PC-9 (cell line): ENCODE measurements at regions not wholly inside any gene's neighbourhood (a gene's known extent, or its start where the extent isn't known, plus 50 kb on each side); places are given as distances from the start of the nearest gene placed in this dataset.

Source experiments
- BruUV-seq: library from RNA; stranded (reverse); fragments of 400-500 nt; replicated peaks from 2 replicates; lab custom pipeline; 2021; lab: Mats Ljungman, UMichigan
- CTCF ChIA-PET: fragments of 300-600 bp; sonication (Branson Sonifier 250); formaldehyde crosslinking; loops from one replicate; lab custom pipeline; 2022; ENCODE audit warnings: antibody characterized with exemption; lab: Charles Lee
- POLR2A ChIA-PET: fragments of 300-600 bp; sonication (Branson Sonifier 250); formaldehyde crosslinking; loops from one replicate; lab custom pipeline; 2022; ENCODE audit warnings: antibody characterized with exemption; ENCODE audit not compliant: unreplicated experiment; lab: Charles Lee
- DNase-seq, 2 experiments: peaks; one replicate each; pipeline versions ENCODE4 v3.0.0 to v3.0.0-alpha.2; 2015 to 2022; ENCODE audit warnings: mixed read lengths in 1 of 2
- H2AFZ ChIP-seq: fragments of 200-600 bp; sonication (generic); 2 replicates; pipeline ENCODE4 v1.8.1; 2017; ENCODE audit warnings: antibody characterized with exemption
- H3F3A ChIP-seq: fragments of 200-600 bp; sonication (generic); 2 replicates; pipeline ENCODE4 v1.8.1; 2017; ENCODE audit warnings: antibody characterized with exemption, mild to moderate bottlenecking, low read depth; ENCODE audit not compliant: insufficient read depth
- H3K27ac ChIP-seq: fragments of 200-600 bp; sonication (generic); 2 replicates; pipeline ENCODE4 v1.6.1; 2016; ENCODE audit warnings: mixed run types
- H3K27me3 ChIP-seq: fragments of 200-600 bp; sonication (generic); 2 replicates; pipeline ENCODE4 v1.6.1; 2016; ENCODE audit warnings: low read depth, mixed run types; ENCODE audit not compliant: insufficient read depth
- H3K36me3 ChIP-seq: fragments of 200-600 bp; sonication (generic); 2 replicates; pipeline ENCODE4 v1.6.1; 2016; ENCODE audit warnings: low read depth, mixed run types
- H3K4me1 ChIP-seq: fragments of 200-600 bp; sonication (generic); replicated peaks from 2 replicates; pipeline ENCODE4 v1.6.1; 2016; ENCODE audit warnings: mixed run types; ENCODE audit not compliant: insufficient read depth
- H3K4me2 ChIP-seq: fragments of 200-600 bp; sonication (generic); 2 replicates; pipeline ENCODE4 v1.6.1; 2017; ENCODE audit warnings: mixed run types
- H3K4me3 ChIP-seq: fragments of 200-600 bp; sonication (generic); 2 replicates; pipeline ENCODE4 v1.6.1; 2016; ENCODE audit warnings: mixed run types
- H3K79me2 ChIP-seq: fragments of 200-600 bp; sonication (generic); 2 replicates; pipeline ENCODE4 v1.6.1; 2017; ENCODE audit warnings: low read depth, mixed run types
- H3K9me2 ChIP-seq: fragments of 200-600 bp; sonication (generic); 2 replicates; pipeline ENCODE4 v1.8.1; 2017; ENCODE audit warnings: mild to moderate bottlenecking; ENCODE audit not compliant: insufficient read depth
- H3K9me3 ChIP-seq: fragments of 200-600 bp; sonication (generic); 2 replicates; pipeline ENCODE4 v1.8.1; 2016; ENCODE audit warnings: low read depth; ENCODE audit not compliant: insufficient read depth
- H4K20me1 ChIP-seq: fragments of 200-600 bp; sonication (generic); 2 replicates; pipeline ENCODE4 v1.8.1; 2017; ENCODE audit not compliant: insufficient read depth
- CTCF ChIP-seq: fragments of 200-600 bp; sonication (generic); conservative IDR thresholded peaks from 2 replicates; pipeline ENCODE4 v1.6.1; 2017; ENCODE audit warnings: mixed run types, antibody characterized with exemption, mild to moderate bottlenecking, moderate library complexity
- EZH2 ChIP-seq: fragments of 200-600 bp; sonication (generic); IDR thresholded peaks from 2 replicates; pipeline ENCODE4 v1.8.0; 2017; ENCODE audit warnings: antibody characterized with exemption, low read depth
- intact Hi-C: fragments of 100-400 bp; cut with micrococcal nuclease; formaldehyde crosslinking; loops from one replicate; pipeline ENCODE4 v1.10.0; 2022; ENCODE audit not compliant: unreplicated experiment

GRCh38 chr1:81702079-81702715 lies 98.5 kb upstream of the ADGRL2 start:
- peak overlapping the region; percentile 84 for H3K4me2 ChIP-seq
- H3F3A ChIP-seq, result peaks cover 43% of the 10 kb centered on the region
- H3K9me2 ChIP-seq, result no peaks in the 10 kb centered on the region
- no peaks in the 10 kb centered on the region for H4K20me1 ChIP-seq
- H2AFZ ChIP-seq, result no peak overlapping the region
- peak in 1 of 2 experiments; percentile 44 for DNase-seq
- TSS peak; percentile 93 for BruUV-seq
- intact Hi-C loops, result loop anchor here (5.0 kb wide), 1 partner anchor 100 kb away; the partner anchor contains the start of gene ADGRL2
- no peaks in the 10 kb centered on the region for H3K27me3 ChIP-seq
- TF ChIP-seq EZH2 (no peak), CTCF (no peak)
- H3K79me2 ChIP-seq, result peaks cover 55% of the 10 kb centered on the region
- CTCF ChIA-PET, result no interaction called here
- no peaks in the 10 kb centered on the region for H3K36me3 ChIP-seq
- peaks cover 72% of the 10 kb centered on the region for H3K4me1 ChIP-seq
- POLR2A ChIA-PET, result interaction anchor here (1.0 kb wide), 1 partner anchor 99 kb away, joined by 6 read pairs; the partner anchor contains the start of gene ADGRL2
- no peaks in the 10 kb centered on the region for H3K9me3 ChIP-seq
- H3K4me3 ChIP-seq, result peak overlapping the region; percentile 62
- peak overlapping the region; percentile 98 for H3K27ac ChIP-seq

GRCh38 chr1:81700728-81701470 lies 99.8 kb upstream of the ADGRL2 start:
- Histone ChIP-seq H3K4me3 (peak overlapping the region; percentile 62), H3K4me1 (peaks cover 61% of the 10 kb centered on the region), H3F3A (peaks cover 35% of the 10 kb centered on the region), H3K79me2 (peaks cover 46% of the 10 kb centered on the region), H3K4me2 (peak overlapping the region; percentile 84), H2AFZ (no peak overlapping the region), H3K9me3 (no peaks in the 10 kb centered on the region), H3K27ac (peak overlapping the region; percentile 98), H3K9me2 (peaks cover 3% of the 10 kb centered on the region; the same call in 1 of the 2 replicates), H3K36me3 (no peaks in the 10 kb centered on the region), H3K27me3 (no peaks in the 10 kb centered on the region), H4K20me1 (no peaks in the 10 kb centered on the region)
- no peak for DNase-seq
- ChIA-PET POLR2A (interaction anchor here (0.5 to 0.7 kb wide), 3 partner anchors 8 to 278 kb away, joined by 3 to 6 read pairs (median 3); no protein-coding TSS in a partner anchor), CTCF (no interaction called here)
- intact Hi-C loops, result loop anchor here (2.0 to 5.0 kb wide), 2 partner anchors 101 to 150 kb away; partner anchors contain the start of gene ADGRL2
- TF ChIP-seq CTCF, result no peak
- no peak for TF ChIP-seq EZH2
- BruUV-seq, result no TSS peak

- Histone ChIP-seq H4K20me1 (no peaks in the 10 kb centered on the region), H3K27me3 (no peaks in the 10 kb centered on the region), H3K9me3 (no peaks in the 10 kb centered on the region), H2AFZ (no peak overlapping the region), H3K4me1 (peaks cover 48% of the 10 kb centered on the region), H3K36me3 (no peaks in the 10 kb centered on the region), H3K9me2 (peaks cover 3% of the 10 kb centered on the region; the same call in 1 of the 2 replicates), H3K4me3 (peak overlapping the region; percentile 62; the same call in 1 of the 2 replicates), H3F3A (peaks cover 33% of the 10 kb centered on the region), H3K27ac (peak overlapping the region; percentile 98), H3K79me2 (peaks cover 31% of the 10 kb centered on the region), H3K4me2 (peak overlapping the region; percentile 84)
- TF ChIP-seq EZH2 (no peak), CTCF (no peak)
- intact Hi-C loops, result loop anchor here (1.0 kb wide), 1 partner anchor 17 kb away; no protein-coding TSS in a partner anchor
- BruUV-seq, result no TSS peak
- ChIA-PET CTCF (interaction anchor here (0.6 kb wide), 1 partner anchor 259 kb away, joined by 3 read pairs; no protein-coding TSS in a partner anchor), POLR2A (no interaction called here)
- peak; percentile 77 to 100 for DNase-seq
Measured at GRCh38 chr1:81699234-81699633, 101.5 kb upstream of the ADGRL2 start.
